Bone marrow (tissue), 2 donors: ENCODE measurements at regions not wholly inside any gene's neighbourhood (a gene's known extent, or its start where the extent isn't known, plus 50 kb on each side); places are given as distances from the start of the nearest gene placed in this dataset.

Experiments used
- DNase-seq, 2 donors: peaks; one replicate each; lab custom pipeline; 2025; lab: John Stamatoyannopoulos, UW

GRCh38 chr13:103133556-103133955 lies 67.3 kb upstream of the SLC10A2 start:
- DNase-seq = no peak

GRCh38 chr13:103130681-103131210 lies 64.5 kb upstream of the SLC10A2 start:
- DNase-seq = no peak

- no peak for DNase-seq
These were observed 63.9 kb upstream of the SLC10A2 start for GRCh38 chr13:103130146-103130545.
